SKM-1 treated with dmso at 0.1 percent for 144 hours (cell line): ENCODE measurements at regions not wholly inside any gene's neighbourhood (a gene's known extent, or its start where the extent isn't known, plus 50 kb on each side); places are given as distances from the start of the nearest gene placed in this dataset.
"Not testable (repeated sequence)": the region's sequence is repeated elsewhere in the genome, so short reads cannot be mapped to it uniquely, and the experiment has no call there.

ENCODE experiments used
- DNase-seq: peaks from one replicate; lab custom pipeline; 2025; ENCODE audit not compliant: unreplicated experiment; lab: John Stamatoyannopoulos, UW

DNA sequence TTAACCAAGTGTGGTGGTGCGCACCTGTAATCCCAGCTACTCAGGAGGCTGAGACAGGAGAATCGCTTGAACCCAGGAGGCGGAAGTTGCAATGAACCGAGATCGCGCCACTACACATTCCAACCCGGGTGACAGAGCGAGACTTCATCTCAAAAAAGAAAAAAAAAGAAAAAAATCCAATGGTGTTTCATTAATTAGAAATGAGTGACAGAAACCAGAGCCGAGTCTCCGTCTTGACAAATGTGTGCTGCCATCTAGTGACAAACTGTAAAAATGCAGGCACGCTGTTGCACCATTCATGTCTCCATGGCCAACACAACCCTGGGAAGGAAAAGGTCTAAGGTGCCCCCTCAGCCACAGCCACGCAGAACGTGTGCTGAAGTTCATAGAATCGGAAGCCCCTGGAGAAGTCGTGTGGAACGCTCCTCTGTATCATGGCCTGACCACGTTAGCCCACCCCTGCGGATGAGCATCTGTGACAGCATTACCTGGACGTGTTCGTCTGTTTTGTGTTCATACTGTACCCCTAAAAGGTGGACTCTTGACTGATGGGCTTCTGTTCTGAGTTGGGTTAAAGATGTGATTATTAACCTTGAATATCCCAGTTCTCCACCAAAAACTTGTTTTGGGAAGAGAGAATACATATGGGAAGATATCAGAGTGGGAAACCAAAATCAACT, 94.9 kb downstream of the LYZL2 start:
- no peak for DNase-seq

DNA sequence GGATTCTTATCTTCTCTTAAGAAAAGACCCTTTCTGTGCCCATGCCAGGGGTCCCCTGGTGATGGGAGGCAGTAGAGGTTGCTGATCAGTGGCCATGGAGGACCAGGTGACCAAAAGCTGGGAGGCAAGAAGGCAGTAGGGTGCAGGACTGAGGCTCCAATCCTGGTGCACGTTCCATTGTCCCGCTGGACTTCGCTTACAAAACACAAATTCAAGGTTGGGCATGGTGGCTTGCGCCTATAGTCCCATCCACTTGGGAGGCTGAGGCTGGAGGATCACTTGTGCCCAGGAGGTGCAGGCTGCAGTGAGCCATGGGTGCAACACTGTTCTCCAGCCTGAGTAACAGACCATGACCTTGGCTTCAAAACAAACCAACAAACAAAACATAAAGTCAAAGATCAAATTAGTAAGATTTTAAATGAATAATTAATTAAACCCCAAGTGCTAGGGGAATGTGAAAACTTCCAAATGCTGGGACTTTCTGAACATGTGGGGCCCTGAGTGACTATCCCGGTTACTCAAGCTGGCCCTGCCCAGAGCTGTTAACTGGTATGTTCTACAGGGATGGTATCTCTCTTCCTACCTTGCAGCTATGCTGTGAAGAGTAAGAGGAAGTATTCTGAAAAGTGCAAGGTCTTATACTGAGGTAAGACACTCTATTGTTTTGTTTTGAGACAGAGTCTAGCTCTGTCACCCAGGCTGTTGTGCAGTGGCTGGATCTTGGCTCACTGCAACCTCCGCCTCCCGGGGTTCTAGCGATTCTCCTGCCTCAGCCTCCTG, 97.6 kb downstream of the LYZL2 start:
- no peak for DNase-seq

GRCh38 chr10:30529373-30529998, 95.5 kb downstream of the MAP3K8 start:
- peak; percentile 87 for DNase-seq

DNA sequence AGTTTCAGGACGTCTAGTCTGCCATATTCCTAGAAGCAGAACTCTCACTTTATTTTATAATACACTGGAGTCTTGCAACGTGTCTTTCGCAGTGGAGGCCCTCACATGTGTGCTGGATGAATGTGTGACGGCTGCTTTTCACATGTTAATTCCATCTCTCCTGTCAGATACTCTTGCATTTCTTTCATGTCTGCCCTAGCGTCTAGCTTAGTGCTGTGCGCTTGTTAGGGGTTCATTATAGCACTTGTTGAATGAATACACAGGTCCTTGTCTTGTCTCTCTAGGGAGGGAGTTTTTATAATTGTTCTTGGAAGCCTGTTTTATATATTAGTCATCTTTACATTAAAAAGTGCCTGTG, 94.4 kb downstream of the MAP3K8 start:
- no peak for DNase-seq

- DNase-seq, result no peak
Measured at GRCh38 chr10:30527623-30528428, 93.8 kb downstream of the MAP3K8 start.

GRCh38 chr10:30522661-30523078, 88.7 kb downstream of the MAP3K8 start:
- DNase-seq, result not testable (repeated sequence)

- DNase-seq, result no peak
Measured at GRCh38 chr10:30518907-30519306, 84.9 kb downstream of the MAP3K8 start.
